ENCODE measurements at regions not wholly inside any gene's neighbourhood (a gene's known extent, or its start where the extent isn't known, plus 50 kb on each side); places are given as distances from the start of the nearest gene placed in this dataset.

DNA sequence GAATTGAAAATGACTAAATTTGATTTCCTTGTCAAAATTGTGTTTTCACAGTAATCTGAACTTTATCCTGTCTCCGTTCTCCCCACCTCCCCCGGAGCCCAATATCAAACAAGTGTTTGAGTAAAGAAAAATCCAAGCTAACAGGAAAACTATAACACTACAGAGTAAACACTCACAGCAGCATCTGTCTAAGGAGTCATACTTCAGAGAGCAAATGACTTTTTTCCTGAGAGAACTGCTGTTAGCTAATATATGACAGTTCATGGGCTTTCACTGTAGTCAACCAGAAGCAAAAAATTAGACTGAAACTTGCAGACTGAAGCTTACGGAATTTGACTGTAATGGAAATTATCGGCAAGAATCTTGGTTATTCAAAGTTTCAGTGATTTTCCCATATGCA lies 321.7 kb downstream of the ANKRD50 start:
- FAIRE-seq = no peak

DNA sequence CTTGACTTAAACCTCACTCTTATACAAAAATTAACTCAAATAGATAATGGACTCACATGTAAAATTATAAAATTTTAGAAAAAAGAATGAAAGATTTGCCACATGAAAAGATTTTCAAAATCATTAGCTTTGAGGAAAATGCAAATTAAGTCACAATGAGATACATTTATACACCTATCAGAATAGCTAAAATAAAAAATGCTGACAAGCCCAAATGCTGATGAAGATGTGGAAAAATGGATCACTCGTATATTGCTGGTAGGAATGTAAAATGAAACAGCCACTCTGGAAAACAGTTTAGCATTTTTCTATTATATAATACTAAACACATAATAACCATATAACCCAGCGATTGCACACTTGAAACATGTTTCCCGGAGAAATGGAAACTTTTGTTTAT lies 316.2 kb downstream of the ANKRD50 start:
- no peak for FAIRE-seq

DNA sequence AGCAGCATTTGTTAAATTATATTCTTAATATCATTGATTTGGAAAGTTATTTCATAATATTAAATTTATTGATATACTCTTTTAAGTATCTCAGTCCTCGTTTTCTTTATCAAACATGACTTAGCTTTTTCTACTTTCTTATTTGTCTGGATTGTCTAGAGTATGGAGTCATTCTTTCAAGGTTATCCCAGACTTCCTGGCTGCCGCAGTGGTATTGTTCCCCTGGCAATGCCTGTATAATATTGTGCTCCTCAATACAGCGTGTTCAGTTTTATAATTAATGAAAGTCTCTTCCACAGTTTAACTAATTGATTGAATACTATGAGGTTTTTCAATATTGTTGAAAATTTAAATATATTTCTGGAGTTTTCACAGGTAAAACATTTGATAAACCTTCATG lies 310.9 kb downstream of the ANKRD50 start:
- no peak for FAIRE-seq

DNA sequence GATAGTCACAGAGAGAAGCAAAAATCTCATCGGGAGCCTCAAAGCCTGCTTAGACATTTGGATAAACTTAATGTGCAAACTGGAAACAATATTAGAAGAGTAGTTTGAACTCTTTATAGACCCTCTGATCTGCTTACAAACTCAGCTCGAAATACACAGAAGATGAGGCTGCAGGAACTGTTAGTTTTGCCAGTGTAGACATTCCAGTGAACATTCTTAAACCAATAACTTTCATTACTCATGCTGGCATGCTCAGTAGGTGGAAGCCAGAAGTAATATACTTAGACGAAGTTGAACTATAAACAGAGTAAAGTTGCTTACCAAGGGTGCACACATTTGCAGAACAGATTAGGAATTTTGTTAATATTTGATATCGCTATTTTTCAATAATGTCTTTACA lies 303.5 kb downstream of the ANKRD50 start:
- FAIRE-seq = no peak

DNA sequence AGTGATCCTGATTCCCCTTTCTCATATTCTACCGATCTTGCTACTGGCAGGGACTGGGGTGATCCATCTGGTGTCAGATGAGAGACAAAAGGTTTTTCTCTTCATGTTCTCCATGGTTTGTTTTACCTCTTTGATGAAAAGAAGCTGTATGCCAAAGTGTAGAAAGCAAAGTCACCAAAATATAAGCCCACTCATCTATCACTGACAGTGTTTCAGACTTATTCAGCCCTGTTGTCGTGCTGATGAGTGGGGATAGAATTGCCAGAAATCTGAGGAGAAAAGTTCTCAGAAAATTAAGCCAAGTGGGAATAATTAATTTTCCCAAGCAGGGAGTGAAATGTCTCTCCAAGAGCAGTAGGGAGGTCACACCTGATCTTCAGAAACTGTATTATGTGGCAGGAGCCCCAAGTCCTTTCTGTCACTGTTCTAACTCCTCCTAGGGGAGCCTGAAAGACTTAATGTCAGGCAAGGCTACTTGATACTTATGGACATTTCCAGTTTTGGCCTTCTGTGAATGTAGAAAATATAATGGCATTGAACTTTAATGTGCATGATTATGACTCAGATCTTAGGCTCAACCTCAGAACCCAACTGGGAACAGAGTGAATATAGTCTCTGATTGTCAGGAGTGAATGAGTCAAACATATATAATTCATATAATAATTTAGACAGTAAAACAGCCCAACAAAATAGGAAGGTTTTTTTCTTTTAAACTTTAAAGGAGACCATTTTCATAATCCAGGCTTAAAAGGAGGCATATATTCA lies 298.1 kb downstream of the ANKRD50 start:
- FAIRE-seq = no peak

GRCh38 chr4:124415146-124415545 lies 297.4 kb downstream of the ANKRD50 start:
- FAIRE-seq = no peak

DNA sequence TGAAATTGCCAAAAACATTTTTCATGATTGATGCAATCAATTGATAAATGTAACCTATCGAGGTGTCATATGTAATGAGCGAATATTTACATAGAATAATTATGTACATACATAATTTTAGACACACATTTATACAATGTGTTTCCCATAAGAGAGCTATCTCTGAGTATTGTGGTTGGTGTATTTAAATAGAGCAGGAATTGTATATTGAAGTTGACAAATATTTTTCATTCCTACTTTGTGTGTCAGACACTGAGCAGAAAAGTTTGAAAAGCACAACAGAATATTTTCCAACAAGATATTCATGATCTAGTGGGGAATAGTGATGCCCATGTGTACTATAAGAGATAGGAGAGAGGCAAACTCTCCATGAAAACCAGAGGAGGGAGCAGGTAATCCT lies 295.2 kb downstream of the ANKRD50 start:
- FAIRE-seq = no peak

GRCh38 chr4:124420166-124420695 lies 292.3 kb downstream of the ANKRD50 start:
- no peak for FAIRE-seq

DNA sequence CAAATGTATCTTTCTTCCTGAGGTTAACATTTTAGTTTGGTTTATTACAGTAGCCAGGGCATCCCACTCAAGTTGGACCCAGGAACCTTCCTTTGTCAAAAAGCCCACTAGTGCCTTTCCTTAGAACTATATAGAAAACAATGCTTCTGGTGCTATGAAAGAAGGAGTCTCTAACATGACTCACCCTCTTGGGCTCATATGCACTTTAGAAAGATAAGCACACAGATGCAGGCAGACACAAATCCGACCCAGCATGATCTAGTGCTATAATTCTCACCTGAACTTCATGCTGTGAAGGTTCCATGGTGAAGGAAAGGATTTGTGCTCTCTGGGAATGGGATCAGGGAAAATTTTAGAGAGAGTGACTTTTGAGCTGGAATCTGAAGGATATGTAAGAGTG lies 289.4 kb downstream of the ANKRD50 start:
- FAIRE-seq = no peak

DNA sequence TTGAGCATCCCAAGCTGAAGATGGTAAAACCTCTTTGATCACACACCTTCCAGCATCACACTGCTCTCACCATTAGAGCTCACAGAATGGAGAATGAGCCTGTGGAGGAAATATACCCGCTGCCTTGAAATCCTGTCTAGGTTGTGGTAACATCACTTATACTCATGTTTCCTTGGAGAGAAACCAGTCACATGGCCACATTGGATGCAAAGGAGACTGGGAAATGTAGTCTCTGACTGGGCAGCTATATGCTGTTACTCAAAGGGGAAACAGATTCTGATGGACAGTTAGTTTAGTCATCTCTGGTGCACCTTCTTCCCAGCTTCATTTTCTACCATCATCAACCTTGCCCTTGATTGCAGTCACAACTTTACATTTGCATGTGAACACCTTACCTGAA lies 286.3 kb downstream of the ANKRD50 start:
- FAIRE-seq = no peak

GRCh38 chr4:124427095-124427767 lies 285.3 kb downstream of the ANKRD50 start:
- no peak for FAIRE-seq

DNA sequence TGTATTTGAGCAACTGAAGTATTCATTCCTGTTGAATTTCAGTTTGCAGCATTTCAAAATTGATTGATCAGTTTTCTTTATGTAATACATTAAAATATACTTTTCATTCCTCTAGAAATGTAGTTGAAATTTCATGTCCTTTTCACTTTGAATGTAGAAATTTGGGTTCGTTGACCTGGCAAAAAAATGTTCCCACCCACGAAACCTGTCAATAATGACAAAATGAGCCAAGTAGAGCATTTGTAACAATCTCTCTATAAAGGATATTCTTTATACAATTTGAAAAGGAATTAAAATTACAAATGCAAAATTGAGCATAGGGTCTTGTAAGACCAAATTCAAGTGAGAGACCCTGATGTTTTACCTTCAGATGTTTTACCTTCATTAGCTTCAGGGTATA lies 283.9 kb downstream of the ANKRD50 start:
- no peak for FAIRE-seq

GRCh38 chr4:124429746-124430250 lies 282.7 kb downstream of the ANKRD50 start:
- FAIRE-seq = no peak

DNA sequence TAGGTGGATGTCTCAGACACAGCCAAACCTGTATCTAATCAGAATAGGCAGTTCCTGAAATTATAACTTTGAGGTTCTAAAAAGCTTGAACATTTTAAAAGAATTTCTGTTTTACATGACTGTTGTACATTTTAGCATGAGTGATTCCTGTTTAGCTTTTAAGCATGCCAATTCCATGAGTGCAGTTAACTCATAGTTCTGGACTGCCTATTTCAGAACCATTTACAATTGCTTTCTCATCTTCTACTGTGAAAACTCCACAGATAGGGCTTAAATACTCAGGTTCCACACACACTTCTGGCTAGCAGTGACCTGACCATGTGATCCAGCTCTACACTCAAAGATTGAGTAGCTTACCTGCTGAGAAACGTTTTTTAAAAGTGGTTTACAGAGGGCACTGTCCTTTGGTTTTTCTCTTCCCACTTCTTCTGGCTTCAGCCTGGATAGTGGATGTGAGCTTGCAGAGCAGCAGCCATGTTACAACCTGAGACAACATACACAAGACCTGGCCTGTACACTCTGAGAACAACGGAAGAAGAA lies 280.8 kb downstream of the ANKRD50 start:
- no peak for FAIRE-seq

GRCh38 chr4:124432500-124432899 lies 280.0 kb downstream of the ANKRD50 start:
- FAIRE-seq = no peak

- no peak for FAIRE-seq
Observed at GRCh38 chr4:124433044-124433443, 279.5 kb downstream of the ANKRD50 start.

- no peak for FAIRE-seq
Observed at GRCh38 chr4:124433500-124433899, 279.0 kb downstream of the ANKRD50 start.

DNA sequence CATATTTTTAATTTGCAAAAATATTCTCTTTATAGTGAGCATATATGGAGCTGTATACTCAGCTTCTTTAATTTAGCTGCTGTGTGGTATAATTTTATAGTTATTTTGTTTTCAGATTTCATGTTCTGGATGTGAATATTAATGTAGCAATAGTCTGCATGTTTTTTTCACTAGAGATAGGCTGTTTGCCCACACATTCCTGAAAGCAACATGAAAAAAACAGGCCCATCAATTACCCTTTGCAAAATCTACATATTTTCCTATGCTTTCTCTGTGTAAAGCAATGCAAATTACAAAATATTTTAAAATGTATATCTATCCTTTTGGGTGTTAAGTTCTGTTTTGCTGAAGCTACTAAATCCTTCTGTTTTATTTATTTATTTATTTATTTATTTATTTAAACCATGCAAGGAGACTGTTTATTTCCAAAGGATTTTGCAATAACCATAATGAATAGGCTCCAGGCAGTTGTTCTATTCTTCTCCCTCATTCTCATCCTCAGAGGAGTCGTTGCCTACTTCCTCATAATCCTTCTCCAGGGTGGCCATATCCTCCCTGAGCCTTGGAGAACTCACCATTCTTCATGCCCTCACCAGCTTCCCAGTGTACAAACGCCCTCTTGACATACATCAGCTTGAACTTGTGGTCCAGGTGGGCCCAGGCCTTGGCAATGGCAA lies 277.1 kb downstream of the ANKRD50 start:
- no peak for FAIRE-seq

- no peak for FAIRE-seq
Observed at GRCh38 chr4:124437853-124438495, 274.6 kb downstream of the ANKRD50 start.

- no peak for FAIRE-seq
Observed at GRCh38 chr4:124445071-124445470, 267.5 kb downstream of the ANKRD50 start.

DNA sequence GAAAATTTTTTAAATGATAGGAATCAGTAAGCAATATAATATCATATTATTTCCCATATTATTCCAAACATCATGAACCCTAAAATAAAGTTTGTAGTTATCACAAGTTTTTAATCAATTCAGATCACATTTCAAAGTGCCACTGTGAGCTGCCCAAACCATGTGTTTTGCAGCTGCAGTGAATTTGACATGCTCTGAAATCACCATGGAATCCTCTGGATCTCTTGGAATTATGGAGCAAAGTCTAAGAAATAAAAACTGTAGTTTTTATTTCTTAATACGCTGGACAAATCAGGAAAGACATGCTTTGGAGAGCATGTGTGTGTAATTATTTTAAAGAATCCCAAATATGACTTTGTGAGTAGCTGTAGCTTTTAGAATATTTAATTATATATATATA lies 262.7 kb downstream of the ANKRD50 start:
- no peak for FAIRE-seq

DNA sequence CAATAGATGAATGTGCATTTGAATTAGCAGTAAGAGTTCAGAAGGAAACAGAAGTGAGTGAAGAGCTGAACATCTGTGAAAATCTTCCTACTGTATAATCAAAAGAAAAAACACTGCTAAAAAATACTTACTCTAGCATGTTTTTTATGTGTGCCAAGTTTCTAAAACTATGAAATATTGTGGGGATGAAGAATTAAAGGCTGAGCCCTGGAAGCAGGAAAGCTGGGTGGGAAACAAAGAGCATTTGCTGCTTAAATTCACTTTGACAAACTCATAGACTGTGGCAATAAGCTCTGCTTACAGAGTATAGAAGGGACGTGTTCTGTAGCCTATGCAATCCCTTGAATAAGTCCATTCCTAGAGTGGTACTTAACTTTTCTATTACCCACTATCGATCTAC lies 261.7 kb downstream of the ANKRD50 start:
- no peak for FAIRE-seq

- FAIRE-seq = no peak
Observed at GRCh38 chr4:124454772-124455270, 257.7 kb downstream of the ANKRD50 start.

All from A204.1 (cell line).